ENCODE measurements at regions not wholly inside any gene's neighbourhood (a gene's known extent, or its start where the extent isn't known, plus 50 kb on each side); places are given as distances from the start of the nearest gene placed in this dataset.

- no peak for DNase-seq
Measured at GRCh38 chr4:111814961-111815360, 330.3 kb upstream of the FAM241A start.

GRCh38 chr4:111821342-111821741, 323.9 kb upstream of the FAM241A start:
- DNase-seq: no peak

GRCh38 chr4:111836601-111837000, 308.7 kb upstream of the FAM241A start:
- no peak for DNase-seq

DNA sequence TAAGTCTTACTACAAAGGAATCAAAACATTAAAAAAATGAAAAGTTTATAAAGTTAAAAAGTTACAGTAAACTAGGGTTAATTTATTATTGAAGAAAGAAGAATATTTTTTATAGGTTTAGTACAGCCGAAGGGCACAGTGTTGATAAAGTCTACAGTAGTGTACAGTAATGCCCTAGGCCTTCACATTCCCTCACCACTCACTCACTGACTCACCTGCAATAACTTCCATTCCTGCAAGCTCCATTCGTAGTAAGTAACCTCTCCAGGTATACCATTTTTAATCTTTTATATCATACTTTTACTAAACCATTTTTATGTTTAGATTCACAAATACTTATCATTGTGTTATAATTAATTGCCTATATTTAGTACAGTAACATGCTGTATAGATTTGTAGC, 307.5 kb upstream of the FAM241A start:
- DNase-seq: no peak

DNA sequence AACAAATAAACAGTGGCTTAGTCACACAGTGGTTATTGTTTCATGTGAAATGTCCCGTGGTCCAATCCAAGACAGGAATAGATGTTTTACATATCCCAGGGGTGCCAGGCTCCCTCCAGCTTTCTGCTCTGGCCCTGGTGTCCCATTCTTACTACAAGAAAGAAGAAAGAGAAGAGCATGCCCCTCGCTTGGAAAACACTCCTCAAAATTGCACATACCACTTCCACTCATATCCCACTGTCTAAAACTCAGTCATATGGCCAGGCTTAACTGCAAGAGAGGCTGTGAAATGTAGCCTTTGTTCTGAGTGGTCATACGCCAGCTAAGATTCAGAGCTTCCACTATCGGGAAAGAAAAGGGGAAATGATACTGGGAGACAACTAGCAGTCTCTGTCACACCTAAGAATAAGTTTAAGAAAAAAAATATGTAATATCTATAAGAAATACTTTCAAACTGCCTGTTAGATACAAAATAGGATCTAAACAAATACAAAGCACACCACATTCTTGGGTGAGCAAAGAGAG, 306.8 kb upstream of the FAM241A start:
- DNase-seq: no peak

DNA sequence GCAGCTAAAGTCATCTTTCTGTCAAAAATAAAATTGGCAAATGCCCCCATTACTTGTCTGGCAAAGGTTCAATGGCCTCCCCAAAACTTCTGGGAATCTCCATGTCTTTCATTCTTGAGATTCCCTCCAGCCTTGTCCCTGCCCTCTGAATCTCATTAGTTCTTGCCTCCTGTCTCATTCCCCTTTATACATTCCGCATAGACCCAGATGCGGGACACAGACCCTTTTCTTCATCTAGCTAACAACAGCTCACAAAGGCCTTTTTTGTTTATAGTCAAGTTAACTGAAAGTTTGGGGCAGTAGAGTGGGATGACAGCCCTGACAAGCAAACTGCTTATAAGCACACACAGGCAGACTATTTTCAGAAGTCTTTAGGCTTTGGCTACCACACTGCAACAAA, 306.1 kb upstream of the FAM241A start:
- no peak for DNase-seq

- no peak for DNase-seq
Measured at GRCh38 chr4:111842336-111842735, 302.9 kb upstream of the FAM241A start.

GRCh38 chr4:111847296-111848008, 297.8 kb upstream of the FAM241A start:
- no peak for DNase-seq

GRCh38 chr4:111849746-111850284, 295.4 kb upstream of the FAM241A start:
- DNase-seq: no peak

DNA sequence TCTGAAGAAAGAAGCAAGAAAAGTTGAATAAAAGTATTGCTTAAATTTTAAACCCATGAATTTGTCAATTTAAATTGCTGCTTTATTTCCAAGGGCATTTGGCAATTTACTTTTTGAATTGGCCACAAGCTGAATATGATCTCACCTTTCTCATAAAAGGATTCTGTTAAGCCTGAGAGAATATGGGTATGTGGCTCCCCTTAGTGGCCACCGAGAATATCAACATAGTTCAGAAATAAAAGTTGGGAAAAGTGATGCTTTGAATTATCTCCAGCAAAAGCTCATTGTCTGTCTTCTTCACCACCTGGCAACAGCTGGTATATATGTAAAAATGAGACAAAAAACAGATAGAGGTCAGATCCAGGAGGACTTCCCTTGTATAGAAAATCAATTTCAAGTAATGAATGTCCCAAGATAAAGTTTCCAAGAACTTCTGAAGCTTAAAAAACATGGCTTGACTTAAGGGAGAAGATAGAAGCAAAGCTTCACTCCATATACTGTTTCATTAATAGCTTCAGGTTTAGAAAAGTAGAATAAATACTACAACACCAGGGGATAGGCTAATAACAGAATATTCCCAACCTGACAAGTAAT, 290.7 kb upstream of the FAM241A start:
- DNase-seq: no peak

- DNase-seq: no peak
Measured at GRCh38 chr4:111855308-111855707, 289.9 kb upstream of the FAM241A start.

GRCh38 chr4:111864066-111864465, 281.2 kb upstream of the FAM241A start:
- no peak for DNase-seq

GRCh38 chr4:111869339-111869738, 275.9 kb upstream of the FAM241A start:
- no peak for DNase-seq

GRCh38 chr4:111871802-111872201, 273.5 kb upstream of the FAM241A start:
- DNase-seq: no peak

- no peak for DNase-seq
Measured at GRCh38 chr4:111873801-111874200, 271.5 kb upstream of the FAM241A start.

DNA sequence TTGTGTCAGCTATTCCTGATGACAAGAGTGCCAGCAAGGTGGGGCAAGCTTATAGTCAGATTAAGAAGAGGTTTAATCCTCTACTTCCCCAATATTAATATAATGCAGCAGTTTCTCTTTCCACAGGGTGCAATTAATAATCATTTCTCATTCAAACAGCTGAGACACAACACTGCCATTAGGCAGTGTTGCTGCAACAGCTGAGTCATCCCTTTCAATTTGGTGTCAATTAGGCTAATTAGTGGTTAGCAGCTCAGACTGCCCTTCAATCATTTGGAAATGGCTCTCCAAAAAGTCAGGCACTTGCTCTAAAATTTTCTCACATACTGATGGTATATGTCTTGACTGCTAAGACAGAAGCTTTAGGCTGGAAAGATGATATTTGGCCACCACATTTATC, 265.7 kb upstream of the FAM241A start:
- DNase-seq: no peak

GRCh38 chr4:111880116-111880515, 265.1 kb upstream of the FAM241A start:
- DNase-seq: no peak

DNA sequence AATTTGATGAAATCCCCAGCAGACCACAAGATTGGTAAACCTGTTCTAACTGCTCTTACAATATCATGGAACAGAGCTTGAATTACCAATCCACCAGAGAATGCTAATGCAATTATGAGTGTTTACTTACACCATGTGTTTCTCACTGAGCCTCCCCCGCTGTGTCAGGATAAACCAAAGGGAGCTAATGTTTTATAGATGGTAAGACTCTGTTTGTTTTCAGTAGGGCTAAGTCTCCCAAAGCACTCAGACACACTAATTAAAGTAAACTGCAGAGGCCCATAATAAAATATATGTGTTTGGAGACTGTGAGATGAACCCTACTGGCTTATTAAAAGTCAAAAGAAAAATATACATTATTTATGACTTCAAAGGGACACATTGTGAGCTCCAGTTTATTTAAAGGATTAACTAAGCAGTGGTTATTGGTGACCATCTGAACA, 261.7 kb upstream of the FAM241A start:
- no peak for DNase-seq

DNA sequence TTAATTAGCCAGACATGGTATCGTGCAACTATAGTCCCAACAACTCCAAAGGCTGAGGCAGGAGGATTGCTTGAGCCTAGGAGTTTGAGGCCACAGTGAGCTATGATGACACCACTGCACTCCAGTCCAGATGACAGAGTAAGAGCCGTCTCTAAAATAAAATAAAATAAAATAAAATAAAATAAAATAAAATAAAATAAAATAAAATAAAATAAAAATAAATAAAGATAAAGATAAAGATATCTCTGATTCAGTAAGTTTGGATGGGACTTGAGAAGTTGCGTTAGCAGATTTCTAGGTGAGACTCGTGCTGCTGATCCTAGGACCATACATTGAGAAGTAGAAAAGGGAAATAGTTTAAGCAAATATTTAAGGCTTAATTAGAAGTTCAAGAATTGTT, 254.8 kb upstream of the FAM241A start:
- no peak for DNase-seq

GRCh38 chr4:111905511-111905910, 239.7 kb upstream of the FAM241A start:
- DNase-seq: no peak

DNA sequence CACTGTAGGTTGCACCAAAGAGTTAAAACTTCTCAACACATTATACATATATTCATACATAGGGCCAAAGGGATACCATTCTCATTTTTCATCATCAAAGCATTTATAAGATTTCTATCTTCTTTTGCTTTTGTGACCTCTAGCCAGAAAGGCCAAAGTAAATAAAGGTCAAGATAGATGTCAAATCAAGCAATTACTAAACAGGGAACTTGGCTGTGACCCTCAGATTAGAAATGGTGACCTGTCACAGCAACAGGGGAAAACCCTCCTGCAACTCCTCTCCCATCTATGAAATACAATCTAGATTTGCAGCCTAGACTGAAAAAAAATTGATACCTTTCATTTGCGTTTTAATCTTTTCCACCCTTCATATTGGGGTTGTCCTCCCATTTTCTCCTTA, 225.6 kb upstream of the FAM241A start:
- DNase-seq: no peak

DNA sequence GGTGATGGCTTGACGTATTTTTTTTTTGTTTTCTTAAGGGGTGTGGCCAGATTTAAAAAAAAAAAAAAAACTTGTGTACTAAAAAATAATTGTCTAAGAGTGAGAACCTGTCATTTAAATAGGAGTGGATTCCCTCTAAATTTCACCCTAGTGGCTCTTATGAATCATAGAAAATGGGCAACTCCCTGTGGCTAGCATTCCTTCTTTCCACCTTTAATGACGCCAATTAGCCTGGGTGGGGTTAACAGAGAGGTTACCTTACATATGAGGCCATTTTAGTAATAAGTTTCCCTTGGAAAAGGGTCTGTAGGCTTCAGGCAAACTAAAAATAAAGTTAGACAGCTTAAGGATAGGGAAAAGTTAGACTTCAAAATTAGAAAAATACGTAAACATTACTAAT, 223.5 kb upstream of the FAM241A start:
- no peak for DNase-seq

GRCh38 chr4:111923786-111924185, 221.5 kb upstream of the FAM241A start:
- no peak for DNase-seq

DNA sequence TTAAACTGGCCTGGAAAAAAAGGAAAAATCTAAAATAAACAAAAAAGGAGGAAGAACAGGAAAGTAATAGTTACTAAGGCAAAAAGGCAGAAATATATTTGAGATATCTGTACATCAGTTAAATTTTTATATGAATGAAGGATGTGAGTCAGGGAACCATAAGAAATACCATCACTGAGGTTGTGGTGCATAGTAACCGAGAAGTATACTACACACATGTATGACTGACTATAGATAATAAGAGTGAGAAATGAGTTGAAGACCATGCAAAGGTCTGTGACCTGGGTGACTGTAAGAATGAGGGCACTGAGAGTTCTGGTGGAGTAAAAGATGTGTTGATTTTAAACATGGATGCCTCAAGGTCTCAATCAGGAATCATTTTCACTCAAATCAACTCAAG, 220.6 kb upstream of the FAM241A start:
- no peak for DNase-seq

Measured in right hindlimb (tissue), 1 donor.